ENCODE measurements at regions not wholly inside any gene's neighbourhood (a gene's known extent, or its start where the extent isn't known, plus 50 kb on each side); places are given as distances from the start of the nearest gene placed in this dataset.

- no peak for TF ChIP-seq EZH2 (IDR thresholded peaks at IDR 0.05; ENCODE audit: insufficient read depth, poor library complexity, severe bottlenecking)
- no peak for TF ChIP-seq EZH2phosphoT487 (IDR thresholded peaks at IDR 0.05; ENCODE audit: insufficient read depth, low read depth)
Observed at GRCh38 chr7:110010359-110010758, 1080.6 kb upstream of the LRRN3 start.
